A673 (cell line): ENCODE measurements at regions not wholly inside any gene's neighbourhood (a gene's known extent, or its start where the extent isn't known, plus 50 kb on each side); places are given as distances from the start of the nearest gene placed in this dataset.

Source experiments
- CTCF ChIP-seq: fragments of 300-800, 200-600 bp; sonication (generic); conservative IDR thresholded peaks from 2 replicates; pipeline ENCODE4 v1.5.1; 2017; ENCODE audit warnings: low read depth, mild to moderate bottlenecking, antibody characterized with exemption, low read length, moderate library complexity, mixed read lengths
- EZH2 ChIP-seq: fragments of 200-600 bp; sonication (generic); IDR thresholded peaks from 2 replicates; pipeline ENCODE4 v1.6.1; 2017; ENCODE audit warnings: borderline replicate concordance, low read depth, mild to moderate bottlenecking, mixed read lengths, antibody characterized with exemption, low read length; ENCODE audit not compliant: poor library complexity, severe bottlenecking

DNA sequence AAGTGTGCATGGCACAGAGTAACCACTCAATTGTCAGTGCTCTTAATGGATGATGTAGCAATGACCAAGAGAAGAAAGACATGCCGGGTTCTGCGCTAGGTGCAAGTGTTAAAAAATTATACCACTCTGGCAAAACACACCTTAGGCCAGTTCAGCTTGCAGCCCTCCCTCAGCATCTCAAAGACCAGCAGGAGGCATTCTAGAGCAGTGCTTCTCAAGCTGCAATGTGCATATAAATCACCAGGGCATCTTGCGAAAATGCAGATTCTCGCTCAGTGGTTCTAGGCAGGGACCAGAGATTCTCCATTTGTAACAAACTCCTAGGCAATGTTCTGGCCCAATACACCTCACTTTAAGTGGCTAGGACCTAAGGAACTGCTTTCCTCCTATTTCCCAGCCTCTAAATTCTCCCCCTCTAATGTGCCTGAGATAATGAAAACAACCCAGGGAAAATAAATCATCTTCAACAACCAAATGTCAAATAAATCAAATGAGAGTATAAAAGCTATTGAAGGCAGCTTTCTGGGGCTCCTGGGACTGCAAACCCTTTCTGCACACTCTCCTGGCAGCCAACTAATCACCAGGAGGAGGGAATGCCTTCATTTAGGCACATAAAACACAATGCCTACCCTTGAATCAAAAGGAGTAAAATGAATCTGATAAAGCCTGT, 337.2 kb upstream of the API5 start:
- TF ChIP-seq CTCF (peak; percentile 55), EZH2 (no peak)
